ENCODE measurements at regions not wholly inside any gene's neighbourhood (a gene's known extent, or its start where the extent isn't known, plus 50 kb on each side); places are given as distances from the start of the nearest gene placed in this dataset.

GRCh38 chr9:11257992-11258391 is 645.2 kb upstream of the PTPRD start:
- no peak for DNase-seq (ENCODE audit: low read depth, low spot score)

GRCh38 chr9:11269036-11269435 is 656.2 kb upstream of the PTPRD start:
- DNase-seq (ENCODE audit: low read depth, low spot score), result no peak
- no peak overlapping the region for H3K27ac ChIP-seq

More at GRCh38 chr9:11257992-11258391, 645.2 kb upstream of the PTPRD start:
- H3K27ac ChIP-seq, result no peak overlapping the region

GRCh38 chr9:11275158-11275695 is 662.4 kb upstream of the PTPRD start:
- H3K27ac ChIP-seq, result no peak overlapping the region
- DNase-seq (ENCODE audit: low read depth, low spot score), result peak; percentile 2

GRCh38 chr9:11312966-11313365 is 700.2 kb upstream of the PTPRD start:
- no peak for DNase-seq (ENCODE audit: low read depth, low spot score)
- no peak overlapping the region for H3K27ac ChIP-seq

- no peak for DNase-seq (ENCODE audit: low read depth, low spot score)
- no peak overlapping the region for H3K27ac ChIP-seq
Observed at GRCh38 chr9:11318946-11319345, 706.1 kb upstream of the PTPRD start.

GRCh38 chr9:11319538-11319937 is 706.7 kb upstream of the PTPRD start:
- H3K27ac ChIP-seq, result no peak overlapping the region
- DNase-seq (ENCODE audit: low read depth, low spot score), result no peak

GRCh38 chr9:11320989-11321388 is 708.2 kb upstream of the PTPRD start:
- H3K27ac ChIP-seq, result no peak overlapping the region
- DNase-seq (ENCODE audit: low read depth, low spot score), result no peak

GRCh38 chr9:11323457-11323856 is 710.7 kb upstream of the PTPRD start:
- DNase-seq (ENCODE audit: low read depth, low spot score), result no peak
- H3K27ac ChIP-seq, result no peak overlapping the region

GRCh38 chr9:11326231-11326630 is 713.4 kb upstream of the PTPRD start:
- no peak overlapping the region for H3K27ac ChIP-seq
- no peak for DNase-seq (ENCODE audit: low read depth, low spot score)

GRCh38 chr9:11328326-11328725 is 715.5 kb upstream of the PTPRD start:
- H3K27ac ChIP-seq, result no peak overlapping the region
- no peak for DNase-seq (ENCODE audit: low read depth, low spot score)

- no peak overlapping the region for H3K27ac ChIP-seq
- no peak for DNase-seq (ENCODE audit: low read depth, low spot score)
Observed at GRCh38 chr9:11335011-11335410, 722.2 kb upstream of the PTPRD start.

GRCh38 chr9:11338130-11338529 is 725.3 kb upstream of the PTPRD start:
- no peak overlapping the region for H3K27ac ChIP-seq
- DNase-seq (ENCODE audit: low read depth, low spot score), result no peak

GRCh38 chr9:11340654-11341053 is 727.9 kb upstream of the PTPRD start:
- no peak overlapping the region for H3K27ac ChIP-seq
- no peak for DNase-seq (ENCODE audit: low read depth, low spot score)

- no peak for DNase-seq (ENCODE audit: low read depth, low spot score)
Observed at GRCh38 chr9:11347437-11347836, 734.6 kb upstream of the PTPRD start.

GRCh38 chr9:11348366-11348765 is 735.6 kb upstream of the PTPRD start:
- DNase-seq (ENCODE audit: low read depth, low spot score), result no peak
- H3K27ac ChIP-seq, result no peak overlapping the region

More at GRCh38 chr9:11347437-11347836, 734.6 kb upstream of the PTPRD start:
- H3K27ac ChIP-seq, result no peak overlapping the region

GRCh38 chr9:11349187-11349586 is 736.4 kb upstream of the PTPRD start:
- H3K27ac ChIP-seq, result no peak overlapping the region
- DNase-seq (ENCODE audit: low read depth, low spot score), result no peak

GRCh38 chr9:11352612-11353011 is 739.8 kb upstream of the PTPRD start:
- no peak for DNase-seq (ENCODE audit: low read depth, low spot score)
- no peak overlapping the region for H3K27ac ChIP-seq

GRCh38 chr9:11356067-11356466 is 743.3 kb upstream of the PTPRD start:
- no peak for DNase-seq (ENCODE audit: low read depth, low spot score)
- no peak overlapping the region for H3K27ac ChIP-seq

- DNase-seq (ENCODE audit: low read depth, low spot score), result no peak
- H3K27ac ChIP-seq, result no peak overlapping the region
Observed at GRCh38 chr9:11366585-11367129, 753.9 kb upstream of the PTPRD start.

GRCh38 chr9:11374926-11375325 is 762.1 kb upstream of the PTPRD start:
- DNase-seq (ENCODE audit: low read depth, low spot score), result no peak

GRCh38 chr9:11402621-11403020 is 789.8 kb upstream of the PTPRD start:
- no peak overlapping the region for H3K27ac ChIP-seq
- no peak for DNase-seq (ENCODE audit: low read depth, low spot score)

More at GRCh38 chr9:11374926-11375325, 762.1 kb upstream of the PTPRD start:
- no peak overlapping the region for H3K27ac ChIP-seq

GRCh38 chr9:11414241-11414640 is 801.4 kb upstream of the PTPRD start:
- no peak overlapping the region for H3K27ac ChIP-seq
- DNase-seq (ENCODE audit: low read depth, low spot score), result no peak

All from epithelial cell of prostate (primary cell).